ENCODE measurements at regions not wholly inside any gene's neighbourhood (a gene's known extent, or its start where the extent isn't known, plus 50 kb on each side); places are given as distances from the start of the nearest gene placed in this dataset.

DNA sequence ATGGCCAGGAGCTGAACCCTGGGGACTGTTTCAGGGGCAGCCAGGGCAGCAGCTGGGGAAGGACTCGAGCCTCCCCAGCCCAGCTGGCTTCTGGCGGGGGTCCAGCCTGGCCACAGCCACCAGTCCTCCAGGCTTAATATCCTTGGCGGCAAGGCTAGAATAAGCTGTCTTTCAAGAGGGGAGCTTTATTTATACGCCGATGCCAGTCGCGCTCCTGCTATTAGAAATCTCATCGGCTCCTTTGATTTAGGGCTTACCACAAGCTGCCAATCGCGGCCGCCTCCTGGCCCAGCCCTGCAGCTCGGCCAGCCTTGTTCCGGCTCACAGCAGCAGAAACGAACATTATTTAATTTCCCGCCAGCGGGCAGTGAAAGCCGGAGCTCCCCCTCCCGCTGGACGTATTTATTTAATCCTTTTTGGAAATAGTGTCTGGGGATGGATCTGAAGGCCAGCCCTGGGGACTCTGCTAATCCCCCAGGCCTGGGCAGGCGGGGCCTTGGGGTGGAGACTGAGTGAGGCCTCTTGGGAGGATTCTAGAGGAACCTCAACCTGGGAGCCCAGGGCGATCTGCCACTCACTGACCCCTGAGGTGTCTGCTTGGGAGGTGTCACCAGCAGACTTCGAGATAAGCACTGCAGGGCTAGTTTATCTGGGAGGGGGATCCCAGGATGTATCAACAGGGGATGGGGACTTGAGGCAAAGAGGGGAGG is 363.1 kb downstream of the MN1 start:
- TF ChIP-seq, protein P1, sequence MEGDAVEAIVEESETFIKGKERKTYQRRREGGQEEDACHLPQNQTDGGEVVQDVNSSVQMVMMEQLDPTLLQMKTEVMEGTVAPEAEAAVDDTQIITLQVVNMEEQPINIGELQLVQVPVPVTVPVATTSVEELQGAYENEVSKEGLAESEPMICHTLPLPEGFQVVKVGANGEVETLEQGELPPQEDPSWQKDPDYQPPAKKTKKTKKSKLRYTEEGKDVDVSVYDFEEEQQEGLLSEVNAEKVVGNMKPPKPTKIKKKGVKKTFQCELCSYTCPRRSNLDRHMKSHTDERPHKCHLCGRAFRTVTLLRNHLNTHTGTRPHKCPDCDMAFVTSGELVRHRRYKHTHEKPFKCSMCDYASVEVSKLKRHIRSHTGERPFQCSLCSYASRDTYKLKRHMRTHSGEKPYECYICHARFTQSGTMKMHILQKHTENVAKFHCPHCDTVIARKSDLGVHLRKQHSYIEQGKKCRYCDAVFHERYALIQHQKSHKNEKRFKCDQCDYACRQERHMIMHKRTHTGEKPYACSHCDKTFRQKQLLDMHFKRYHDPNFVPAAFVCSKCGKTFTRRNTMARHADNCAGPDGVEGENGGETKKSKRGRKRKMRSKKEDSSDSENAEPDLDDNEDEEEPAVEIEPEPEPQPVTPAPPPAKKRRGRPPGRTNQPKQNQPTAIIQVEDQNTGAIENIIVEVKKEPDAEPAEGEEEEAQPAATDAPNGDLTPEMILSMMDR (IDR thresholded peaks at IDR 0.05; ENCODE audit: control extremely low read depth in 1 of 3, insufficient read depth in 1 of 3, low read depth in 1 of 3, low read length in 3 of 3), result no peak
- no peak for TF ChIP-seq SIN3A (conservative IDR thresholded peaks at IDR 0.05 in 1 of 2, IDR thresholded peaks at IDR 0.05 in 1 of 2; ENCODE audit: low read depth in 1 of 2, low read length in 2 of 2)
- TF ChIP-seq BCL11A (IDR thresholded peaks at IDR 0.05; ENCODE audit: low read depth in 2 of 2, low read length in 2 of 2), result no peak
- TF ChIP-seq POLR2A (IDR thresholded peaks at IDR 0.05; ENCODE audit: control extremely low read depth in 1 of 2, low read depth in 2 of 2, low read length in 2 of 2), result no peak
- TF ChIP-seq TBP (IDR thresholded peaks at IDR 0.05; ENCODE audit: low read depth, low read length), result no peak
- TF ChIP-seq TAF1 (IDR thresholded peaks at IDR 0.05; ENCODE audit: low read depth, low read length), result no peak
- no peak for TF ChIP-seq ZNF274 (IDR thresholded peaks at IDR 0.05; ENCODE audit: borderline replicate concordance, extremely low read depth, low read length)
- no peak for TF ChIP-seq RFX5 (IDR thresholded peaks at IDR 0.05; ENCODE audit: borderline replicate concordance, low read depth, low read length)
- TF ChIP-seq KDM1A (IDR thresholded peaks at IDR 0.05; ENCODE audit: borderline replicate concordance, low read length), result no peak

Measured in H1 (cell line).